C4-2B (cell line): ENCODE measurements at regions not wholly inside any gene's neighbourhood (a gene's known extent, or its start where the extent isn't known, plus 50 kb on each side); places are given as distances from the start of the nearest gene placed in this dataset.

Experiments used
- CTCF ChIP-seq: fragments of 450-650 bp; conservative IDR thresholded peaks from 2 replicates; pipeline ENCODE4 v1.5.1; 2017; ENCODE audit warnings: mild to moderate bottlenecking
- ZFX ChIP-seq: fragments of 450-650 bp; IDR thresholded peaks from 2 replicates; pipeline ENCODE4 v1.6.1; 2017

GRCh38 chr10:108352771-108353170, 1188.3 kb upstream of the SORCS1 start:
- TF ChIP-seq CTCF, result no peak
- no peak for TF ChIP-seq ZFX
